ENCODE measurements at regions not wholly inside any gene's neighbourhood (a gene's known extent, or its start where the extent isn't known, plus 50 kb on each side); places are given as distances from the start of the nearest gene placed in this dataset.

GRCh38 chr10:23610626-23611307 is 171.9 kb downstream of the OTUD1 start:
- no peaks in the 10 kb centered on the region for H3K9me3 ChIP-seq (ENCODE audit: control insufficient read depth in 1 of 2, insufficient read depth in 1 of 2, low read length in 2 of 2)
- Mint-ChIP-seq H3K4me1 (ENCODE audit: low read depth) (no peaks in the 10 kb centered on the region), H3K27ac (no peak overlapping the region), H3K9me3 (no peaks in the 10 kb centered on the region), H3K36me3 (ENCODE audit: low read depth) (no peaks in the 10 kb centered on the region), H3K4me3 (no peak overlapping the region), H3K27me3 (no peaks in the 10 kb centered on the region)
- ChIA-PET CTCF (no interaction called here), POLR2A (no interaction called here)
- H3K27me3 ChIP-seq (ENCODE audit: control insufficient read depth in 1 of 2, insufficient read depth in 2 of 2, low read length in 2 of 2), result no peaks in the 10 kb centered on the region
- H3K4me3 ChIP-seq (ENCODE audit: low read length), result no peak overlapping the region
- intact Hi-C loops (cut with DNase I, micrococcal nuclease), result no loop called here
- TF ChIP-seq CTCF (IDR thresholded peaks at IDR 0.05), result no peak
- H3K36me3 ChIP-seq (ENCODE audit: insufficient read depth, low read length), result no peaks in the 10 kb centered on the region
- DNase-seq (no peak), ATAC-seq (ENCODE audit: poor library complexity) (no peak)
- no peaks in the 10 kb centered on the region for H3K4me1 ChIP-seq (ENCODE audit: insufficient read depth, low read length)
- no peak overlapping the region for H3K27ac ChIP-seq (ENCODE audit: low read depth in 1 of 2, low read length in 2 of 2)

- no peaks in the 10 kb centered on the region for H3K27me3 ChIP-seq (ENCODE audit: control insufficient read depth in 1 of 2, insufficient read depth in 2 of 2, low read length in 2 of 2)
- no peak overlapping the region for H3K4me3 ChIP-seq (ENCODE audit: low read length)
- Mint-ChIP-seq H3K27ac (no peak overlapping the region), H3K9me3 (no peaks in the 10 kb centered on the region), H3K4me3 (no peak overlapping the region), H3K27me3 (no peaks in the 10 kb centered on the region), H3K4me1 (ENCODE audit: low read depth) (no peaks in the 10 kb centered on the region), H3K36me3 (ENCODE audit: low read depth) (no peaks in the 10 kb centered on the region)
- H3K36me3 ChIP-seq (ENCODE audit: insufficient read depth, low read length), result no peaks in the 10 kb centered on the region
- POLR2A ChIA-PET, result no interaction called here
- TF ChIP-seq CTCF (IDR thresholded peaks at IDR 0.05), result no peak
- CTCF ChIA-PET, result no interaction called here
- H3K27ac ChIP-seq (ENCODE audit: low read depth in 1 of 2, low read length in 2 of 2), result no peak overlapping the region
- DNase-seq, result no peak
- no peak for ATAC-seq (ENCODE audit: poor library complexity)
- H3K4me1 ChIP-seq (ENCODE audit: insufficient read depth, low read length), result no peaks in the 10 kb centered on the region
- intact Hi-C loops (cut with DNase I, micrococcal nuclease), result no loop called here
- H3K9me3 ChIP-seq (ENCODE audit: control insufficient read depth in 1 of 2, insufficient read depth in 1 of 2, low read length in 2 of 2), result no peaks in the 10 kb centered on the region
Observed at GRCh38 chr10:23611308-23612029, 172.6 kb downstream of the OTUD1 start.

- TF ChIP-seq CTCF (IDR thresholded peaks at IDR 0.05), result no peak
- Mint-ChIP-seq H3K9me3 (no peaks in the 10 kb centered on the region), H3K4me1 (ENCODE audit: low read depth) (no peaks in the 10 kb centered on the region), H3K27ac (no peak overlapping the region), H3K36me3 (ENCODE audit: low read depth) (no peaks in the 10 kb centered on the region), H3K27me3 (no peaks in the 10 kb centered on the region), H3K4me3 (no peak overlapping the region)
- ATAC-seq (ENCODE audit: poor library complexity), result no peak
- Histone ChIP-seq H3K4me1 (ENCODE audit: insufficient read depth, low read length) (no peaks in the 10 kb centered on the region), H3K4me3 (ENCODE audit: low read length) (no peak overlapping the region), H3K36me3 (ENCODE audit: insufficient read depth, low read length) (no peaks in the 10 kb centered on the region), H3K9me3 (ENCODE audit: control insufficient read depth in 1 of 2, insufficient read depth in 1 of 2, low read length in 2 of 2) (no peaks in the 10 kb centered on the region), H3K27ac (ENCODE audit: low read depth in 1 of 2, low read length in 2 of 2) (no peak overlapping the region), H3K27me3 (ENCODE audit: control insufficient read depth in 1 of 2, insufficient read depth in 2 of 2, low read length in 2 of 2) (no peaks in the 10 kb centered on the region)
- intact Hi-C loops (cut with DNase I, micrococcal nuclease), result no loop called here
- no peak for DNase-seq
- POLR2A ChIA-PET, result no interaction called here
- CTCF ChIA-PET, result no interaction called here
Observed at GRCh38 chr10:23613900-23614299, 175.0 kb downstream of the OTUD1 start.

Data from CD4-positive, alpha-beta T cell (primary cell).